ENCODE measurements at regions not wholly inside any gene's neighbourhood (a gene's known extent, or its start where the extent isn't known, plus 50 kb on each side); places are given as distances from the start of the nearest gene placed in this dataset.

GRCh38 chr5:89498699-89499098, 615.7 kb upstream of the MEF2C start:
- H3K4me3 ChIP-seq, result no peak overlapping the region
- in situ Hi-C loops (cut with MboI; ENCODE audit: low pct_ligation_motif_present in 1 of 4, low pct_unique_long_range_greater_than_20kb in 1 of 4, low sequenced_read_pairs in 3 of 4), result no loop called here
- TF ChIP-seq CTCF (IDR thresholded peaks at IDR 0.05), result no peak
- TF ChIP-seq POLR2AphosphoS5 (IDR thresholded peaks at IDR 0.05), result no peak
- no peak for TF ChIP-seq POLR2A (IDR thresholded peaks at IDR 0.05)
- TF ChIP-seq EP300 (IDR thresholded peaks at IDR 0.05; ENCODE audit: low read depth), result no peak
- no peak for DNase-seq
- WGBS, 2 donors (ENCODE audit: low coverage in 1 of 2), result 80 to 100% methylated on average over 1 to 4 of the region's 4 CpGs
- no peaks in the 10 kb centered on the region for H3K36me3 ChIP-seq
- intact Hi-C loops (cut with DNase I; ENCODE audit: low total_unique reads), result no loop called here
- H3K27ac ChIP-seq, result no peak overlapping the region
- no peaks in the 10 kb centered on the region for H3K27me3 ChIP-seq
- H3K4me1 ChIP-seq, result no peaks in the 10 kb centered on the region
- H3K9me3 ChIP-seq, result no peaks in the 10 kb centered on the region

- in situ Hi-C loops (cut with MboI; ENCODE audit: low pct_ligation_motif_present in 1 of 4, low pct_unique_long_range_greater_than_20kb in 1 of 4, low sequenced_read_pairs in 3 of 4), result no loop called here
- no peaks in the 10 kb centered on the region for H3K9me3 ChIP-seq
- WGBS, 2 donors (ENCODE audit: low coverage in 1 of 2), result 95 to 100% methylated on average over 1 of the region's 1 CpG
Measured at GRCh38 chr5:89493414-89493813, 610.4 kb upstream of the MEF2C start.

GRCh38 chr5:89484962-89485361, 602.0 kb upstream of the MEF2C start:
- H3K4me3 ChIP-seq, result no peak overlapping the region

More at GRCh38 chr5:89493414-89493813, 610.4 kb upstream of the MEF2C start:
- no peaks in the 10 kb centered on the region for H3K36me3 ChIP-seq
- no peaks in the 10 kb centered on the region for H3K4me1 ChIP-seq
- intact Hi-C loops (cut with DNase I; ENCODE audit: low total_unique reads), result no loop called here
- no peak overlapping the region for H3K27ac ChIP-seq
- H3K4me3 ChIP-seq, result no peak overlapping the region
- H3K27me3 ChIP-seq, result no peaks in the 10 kb centered on the region
- no peak for DNase-seq
- TF ChIP-seq POLR2A (IDR thresholded peaks at IDR 0.05) (no peak), CTCF (IDR thresholded peaks at IDR 0.05) (no peak), EP300 (IDR thresholded peaks at IDR 0.05; ENCODE audit: low read depth) (no peak), POLR2AphosphoS5 (IDR thresholded peaks at IDR 0.05) (no peak)

GRCh38 chr5:89480406-89481007, 597.5 kb upstream of the MEF2C start:
- TF ChIP-seq EP300 (IDR thresholded peaks at IDR 0.05; ENCODE audit: low read depth) (no peak), CTCF (IDR thresholded peaks at IDR 0.05) (no peak), POLR2AphosphoS5 (IDR thresholded peaks at IDR 0.05) (no peak), POLR2A (IDR thresholded peaks at IDR 0.05) (no peak)
- Histone ChIP-seq H3K36me3 (no peaks in the 10 kb centered on the region), H3K9me3 (no peaks in the 10 kb centered on the region), H3K27ac (no peak overlapping the region), H3K4me1 (no peaks in the 10 kb centered on the region), H3K27me3 (no peaks in the 10 kb centered on the region), H3K4me3 (no peak overlapping the region)
- intact Hi-C loops (cut with DNase I; ENCODE audit: low total_unique reads), result no loop called here
- WGBS, 2 donors (ENCODE audit: low coverage in 1 of 2), result 82 to 100% methylated on average over 1 of the region's 1 CpG
- in situ Hi-C loops (cut with MboI; ENCODE audit: low pct_ligation_motif_present in 1 of 4, low pct_unique_long_range_greater_than_20kb in 1 of 4, low sequenced_read_pairs in 3 of 4), result no loop called here
- no peak for DNase-seq

More at GRCh38 chr5:89484962-89485361, 602.0 kb upstream of the MEF2C start:
- H3K27ac ChIP-seq, result no peak overlapping the region
- in situ Hi-C loops (cut with MboI; ENCODE audit: low pct_ligation_motif_present in 1 of 4, low pct_unique_long_range_greater_than_20kb in 1 of 4, low sequenced_read_pairs in 3 of 4) (no loop called here), intact Hi-C loops (cut with DNase I; ENCODE audit: low total_unique reads) (no loop called here)
- no peaks in the 10 kb centered on the region for H3K4me1 ChIP-seq
- no peaks in the 10 kb centered on the region for H3K27me3 ChIP-seq
- H3K9me3 ChIP-seq, result no peaks in the 10 kb centered on the region
- no peak for TF ChIP-seq EP300 (IDR thresholded peaks at IDR 0.05; ENCODE audit: low read depth)
- no peak for TF ChIP-seq POLR2A (IDR thresholded peaks at IDR 0.05)
- no peak for TF ChIP-seq POLR2AphosphoS5 (IDR thresholded peaks at IDR 0.05)
- TF ChIP-seq CTCF (IDR thresholded peaks at IDR 0.05), result no peak
- H3K36me3 ChIP-seq, result no peaks in the 10 kb centered on the region
- 95 to 100% methylated on average over 1 of the region's 1 CpG for WGBS, 2 donors (ENCODE audit: low coverage in 1 of 2)
- DNase-seq, result no peak
